Fibroblast of lung (primary cell): ENCODE measurements at regions not wholly inside any gene's neighbourhood (a gene's known extent, or its start where the extent isn't known, plus 50 kb on each side); places are given as distances from the start of the nearest gene placed in this dataset.

ENCODE experiments used
- CTCF ChIP-seq, 2 donors: IDR thresholded peaks in 1 of 2; conservative IDR thresholded peaks in 1 of 2; 1 replicate in 1 of 2; 2 replicates in 1 of 2; pipeline ENCODE4 v1.5.1; 2011 to 2012; ENCODE audit warnings: low read length in 2 of 2, control low read depth in 1 of 2, inconsistent platforms in 1 of 2, low read depth in 1 of 2, mild to moderate bottlenecking in 1 of 2
- EZH2 ChIP-seq: IDR thresholded peaks from 2 replicates; pipeline ENCODE4 v1.5.1; 2012; ENCODE audit warnings: low read length, control low read depth, mild to moderate bottlenecking; ENCODE audit errors: missing control alignments

GRCh38 chr12:67837876-67838275 lies 151.4 kb upstream of the IFNG-AS1 start:
- TF ChIP-seq CTCF (conservative IDR thresholded peaks at IDR 0.05 in 1 of 2, IDR thresholded peaks at IDR 0.05 in 1 of 2; ENCODE audit: low read depth in 1 of 2, low read length in 2 of 2) (no peak), EZH2 (no peak)
